Liver (tissue), 8 donors: ENCODE measurements at regions not wholly inside any gene's neighbourhood (a gene's known extent, or its start where the extent isn't known, plus 50 kb on each side); places are given as distances from the start of the nearest gene placed in this dataset.
A peak's percentile ranks its signal among the peaks of the same experiment; 100 is the strongest.

Source experiments
- DNase-seq: peaks from one replicate; pipeline ENCODE4 v3.0.0-alpha.2; 2017; ENCODE audit warnings: low spot score
- H3K27ac ChIP-seq, 2 donors: one replicate each; pipeline ENCODE4 v1.7.0; 2013; ENCODE audit warnings: inconsistent platforms in 2 of 2, low read length in 2 of 2, control low read depth in 1 of 2, low read depth in 1 of 2, mild to moderate bottlenecking in 1 of 2
- H3K27me3 ChIP-seq, 4 donors: one replicate each; pipeline versions ENCODE4 v1.6.1 to v1.7.0; 2013; ENCODE audit warnings: low read length in 3 of 4, inconsistent platforms in 1 of 4, mild to moderate bottlenecking in 1 of 4, moderate library complexity in 1 of 4; ENCODE audit not compliant: control insufficient read depth in 4 of 4, insufficient read depth in 4 of 4
- H3K36me3 ChIP-seq, 4 donors: one replicate each; pipeline versions ENCODE4 v1.6.1 to v1.7.0; 2013; ENCODE audit warnings: low read length in 3 of 4, mild to moderate bottlenecking in 3 of 4, low read depth in 1 of 4, moderate library complexity in 1 of 4; ENCODE audit not compliant: control insufficient read depth in 4 of 4, insufficient read depth in 3 of 4
- H3K4me1 ChIP-seq, 4 donors: one replicate each; pipeline versions ENCODE4 v1.6.1 to v1.7.0; 2013; ENCODE audit warnings: low read length in 3 of 4, mild to moderate bottlenecking in 3 of 4, moderate library complexity in 1 of 4; ENCODE audit not compliant: control insufficient read depth in 4 of 4, insufficient read depth in 4 of 4
- H3K4me3 ChIP-seq, 3 donors: one replicate each; pipeline versions ENCODE4 v1.6.1 to v1.7.0; 2013; ENCODE audit warnings: low read length in 3 of 3, control low read depth in 1 of 3, low read depth in 1 of 3, mild to moderate bottlenecking in 1 of 3
- H3K9ac ChIP-seq, 2 donors: one replicate each; pipeline ENCODE4 v1.7.0; 2013; ENCODE audit warnings: low read length in 2 of 2, mild to moderate bottlenecking in 2 of 2, moderate library complexity in 2 of 2, control low read depth in 1 of 2, low read depth in 1 of 2
- H3K9me3 ChIP-seq, 4 donors: one replicate each; pipeline versions ENCODE4 v1.6.1 to v1.7.0; 2013; ENCODE audit warnings: low read length in 3 of 4; ENCODE audit not compliant: control insufficient read depth in 4 of 4
- ATF3 ChIP-seq: IDR thresholded peaks from 2 replicates; pipeline ENCODE4 v1.6.1; 2016; ENCODE audit warnings: antibody characterized with exemption
- CTCF ChIP-seq: fragments of 150-350 bp; IDR thresholded peaks from 2 replicates; pipeline ENCODE4 v1.5.1; 2017; ENCODE audit warnings: improper control_type of control experiment, low read depth, low read length; ENCODE audit not compliant: missing input control
- EGR1 ChIP-seq, 2 donors: IDR thresholded peaks; 2 replicates each; pipeline ENCODE4 v1.6.1; 2016 to 2018; ENCODE audit warnings: antibody characterized with exemption in 2 of 2, low read depth in 2 of 2
- FOXA1 ChIP-seq: IDR thresholded peaks from 2 replicates; pipeline ENCODE4 v1.6.1; 2016; ENCODE audit warnings: antibody characterized with exemption
- FOXA2 ChIP-seq: IDR thresholded peaks from 2 replicates; pipeline ENCODE4 v1.6.1; 2016; ENCODE audit warnings: antibody characterized with exemption
- GABPA ChIP-seq, 2 donors: IDR thresholded peaks in 1 of 2; conservative IDR thresholded peaks in 1 of 2; 2 replicates each; pipeline ENCODE4 v1.6.1; 2016; ENCODE audit warnings: antibody characterized with exemption in 2 of 2, mild to moderate bottlenecking in 1 of 2, moderate library complexity in 1 of 2
- HNF4A ChIP-seq, 2 donors: conservative IDR thresholded peaks; 2 replicates each; pipeline ENCODE4 v1.6.1; 2016; ENCODE audit warnings: antibody characterized with exemption in 2 of 2, mild to moderate bottlenecking in 2 of 2
- HNF4G ChIP-seq: IDR thresholded peaks from 2 replicates; pipeline ENCODE4 v1.6.1; 2016; ENCODE audit warnings: antibody characterized with exemption
- JUND ChIP-seq, 2 donors: IDR thresholded peaks; 2 replicates each; pipeline ENCODE4 v1.6.1; 2016; ENCODE audit warnings: antibody characterized with exemption in 2 of 2
- NR2F2 ChIP-seq: IDR thresholded peaks from 2 replicates; pipeline ENCODE4 v1.6.1; 2016; ENCODE audit warnings: antibody characterized with exemption
- RAD21 ChIP-seq, 2 donors: IDR thresholded peaks; 2 replicates each; pipeline ENCODE4 v1.6.1; 2016; ENCODE audit warnings: antibody characterized with exemption in 2 of 2, mild to moderate bottlenecking in 2 of 2
- REST ChIP-seq: IDR thresholded peaks from 2 replicates; pipeline ENCODE4 v1.6.1; 2016; ENCODE audit warnings: antibody characterized with exemption, mild to moderate bottlenecking
- RXRA ChIP-seq, 2 donors: IDR thresholded peaks; 2 replicates each; pipeline ENCODE4 v1.6.1; 2017 to 2018; ENCODE audit warnings: antibody characterized with exemption in 2 of 2, mild to moderate bottlenecking in 1 of 2
- TAF1 ChIP-seq: conservative IDR thresholded peaks from 2 replicates; pipeline ENCODE4 v1.6.1; 2016; ENCODE audit warnings: antibody characterized with exemption, mild to moderate bottlenecking
- YY1 ChIP-seq: IDR thresholded peaks from 2 replicates; pipeline ENCODE4 v1.6.1; 2016; ENCODE audit warnings: antibody characterized with exemption, mild to moderate bottlenecking
- ZBTB33 ChIP-seq: IDR thresholded peaks from 2 replicates; pipeline ENCODE4 v1.6.1; 2016; ENCODE audit warnings: antibody characterized with exemption
- WGBS: extraction: QIAGEN DNeasy Blood & Tissue Kit; methylation state at CpG from one replicate; pipeline ENCODE4 v1.1.7; 2013; 5-methylcytosine and 5-hydroxymethylcytosine counted together
- donor health status: healthy.
- donor health status: healthy.
- donor health status: healthy.
- donor health status: healthy.
- donor health status: healthy.

- peaks cover 0 to 14% (median 5%) of the 10 kb centered on the region in 4 donors for H3K4me1 ChIP-seq
- H3K9ac ChIP-seq = no peak overlapping the region
These were observed 70.4 kb upstream of the PTPN1 start for GRCh38 chr20:50439539-50440453.

GRCh38 chr20:50442512-50442911 lies 67.7 kb upstream of the PTPN1 start:
- H3K27ac ChIP-seq = no peak overlapping the region
- H3K4me1 ChIP-seq = peaks cover 0 to 14% (median 5%) of the 10 kb centered on the region in 4 donors
- no peak overlapping the region for H3K9ac ChIP-seq
- 77% methylated on average over 4 of the region's 4 CpGs for WGBS
- H3K36me3 ChIP-seq = no peaks in the 10 kb centered on the region
- no peaks in the 10 kb centered on the region for H3K27me3 ChIP-seq
- no peak overlapping the region for H3K4me3 ChIP-seq
- H3K9me3 ChIP-seq = no peaks in the 10 kb centered on the region
- no peak for DNase-seq
- TF ChIP-seq RXRA (IDR thresholded peaks at IDR 0.05) (no peak), TAF1 (no peak), ATF3 (no peak), FOXA1 (no peak), HNF4A (conservative IDR thresholded peaks at IDR 0.05) (no peak), NR2F2 (no peak), JUND (IDR thresholded peaks at IDR 0.05) (no peak), ZBTB33 (no peak), RAD21 (IDR thresholded peaks at IDR 0.05) (no peak), HNF4G (no peak), FOXA2 (no peak)

More at GRCh38 chr20:50439539-50440453, 70.4 kb upstream of the PTPN1 start:
- H3K27me3 ChIP-seq = no peaks in the 10 kb centered on the region
- no peak for DNase-seq
- no peak overlapping the region for H3K4me3 ChIP-seq
- no peaks in the 10 kb centered on the region for H3K36me3 ChIP-seq
- H3K27ac ChIP-seq = peak overlapping the region; percentile 55 to 69
- no peaks in the 10 kb centered on the region for H3K9me3 ChIP-seq
- WGBS = 94% methylated on average over 7 of the region's 7 CpGs
- TF ChIP-seq EGR1 (IDR thresholded peaks at IDR 0.05; ENCODE audit: low read depth in 2 of 2) (no peak), CTCF (no peak), REST (no peak), FOXA1 (no peak), YY1 (no peak), ATF3 (no peak), GABPA (IDR thresholded peaks at IDR 0.05 in 1 of 2, conservative IDR thresholded peaks at IDR 0.05 in 1 of 2) (no peak), FOXA2 (no peak), HNF4G (no peak)
